ENCODE measurements at regions not wholly inside any gene's neighbourhood (a gene's known extent, or its start where the extent isn't known, plus 50 kb on each side); places are given as distances from the start of the nearest gene placed in this dataset.
"Not testable (repeated sequence)": the region's sequence is repeated elsewhere in the genome, so short reads cannot be mapped to it uniquely, and the experiment has no call there.

DNA sequence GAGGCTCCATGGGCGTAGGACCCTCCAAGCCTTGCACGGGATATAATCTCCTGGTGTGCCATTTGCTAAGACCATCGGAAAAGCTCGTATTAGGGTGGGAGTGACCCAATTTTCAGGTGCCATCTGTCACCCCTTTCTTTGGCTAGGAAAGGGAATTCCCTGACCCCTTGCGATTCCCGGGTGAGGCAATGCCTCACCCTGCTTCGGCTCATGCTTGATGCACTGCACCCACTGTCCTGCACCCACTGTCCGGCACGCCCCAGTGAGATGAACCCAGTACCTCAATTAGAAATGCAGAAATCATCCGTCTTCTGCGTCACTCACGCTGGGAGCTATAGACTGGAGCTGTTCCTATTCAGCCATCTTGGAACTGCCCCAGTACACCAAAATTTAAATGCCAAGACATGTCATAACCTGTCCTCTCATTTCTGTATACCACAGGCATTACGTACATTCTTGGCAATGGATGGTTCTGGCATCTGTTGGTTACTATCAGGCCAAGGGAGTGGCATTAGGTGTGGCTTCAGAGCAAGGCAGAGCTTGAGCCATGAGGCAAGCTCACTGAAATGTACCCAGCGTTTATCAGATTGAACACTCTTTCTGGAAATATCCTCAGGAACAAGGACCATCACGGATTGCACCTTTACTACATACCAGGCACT is 95.4 kb upstream of the GALNT18 start:
- no peak for DNase-seq (ENCODE audit: low read depth)

DNA sequence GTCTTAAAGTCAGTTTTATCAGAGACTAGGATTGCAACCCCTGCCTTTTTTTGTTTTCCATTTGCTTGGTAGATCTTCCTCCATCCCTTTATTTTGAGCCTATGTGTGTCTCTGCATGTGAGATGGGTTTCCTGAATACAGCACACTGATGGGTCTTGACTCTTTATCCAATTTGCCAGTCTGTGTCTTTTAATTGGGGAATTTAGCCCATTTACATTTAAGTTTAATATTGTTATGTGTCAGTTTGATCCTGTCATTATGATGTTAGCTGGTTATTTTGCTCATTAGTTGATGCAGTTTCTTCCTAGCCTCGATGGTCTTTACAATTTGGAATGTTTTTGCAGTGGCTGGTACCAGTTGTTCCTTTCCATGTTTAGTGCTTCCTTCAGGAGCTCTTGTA is 93.3 kb upstream of the GALNT18 start:
- DNase-seq (ENCODE audit: low read depth) = not testable (repeated sequence)

DNA sequence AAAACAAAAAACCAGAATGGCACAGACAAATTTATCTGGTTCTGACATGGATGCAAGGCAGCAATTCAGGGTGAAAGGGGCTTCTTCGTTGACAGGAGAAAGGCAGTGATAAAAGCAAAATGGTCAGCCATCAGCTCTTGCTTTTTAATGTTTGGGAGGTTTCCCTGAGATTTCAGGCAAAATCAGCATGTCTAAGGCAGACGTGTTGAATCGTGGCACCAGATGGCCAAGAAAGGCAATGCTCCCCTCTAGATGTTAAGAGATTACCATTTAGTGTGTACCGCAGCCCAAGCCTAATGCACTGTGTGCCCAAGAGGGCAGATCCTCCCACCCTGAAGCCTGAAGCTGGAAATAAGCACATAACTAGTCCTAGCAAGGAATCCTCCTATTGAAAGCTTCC is 88.8 kb upstream of the GALNT18 start:
- no peak for DNase-seq (ENCODE audit: low read depth)

DNA sequence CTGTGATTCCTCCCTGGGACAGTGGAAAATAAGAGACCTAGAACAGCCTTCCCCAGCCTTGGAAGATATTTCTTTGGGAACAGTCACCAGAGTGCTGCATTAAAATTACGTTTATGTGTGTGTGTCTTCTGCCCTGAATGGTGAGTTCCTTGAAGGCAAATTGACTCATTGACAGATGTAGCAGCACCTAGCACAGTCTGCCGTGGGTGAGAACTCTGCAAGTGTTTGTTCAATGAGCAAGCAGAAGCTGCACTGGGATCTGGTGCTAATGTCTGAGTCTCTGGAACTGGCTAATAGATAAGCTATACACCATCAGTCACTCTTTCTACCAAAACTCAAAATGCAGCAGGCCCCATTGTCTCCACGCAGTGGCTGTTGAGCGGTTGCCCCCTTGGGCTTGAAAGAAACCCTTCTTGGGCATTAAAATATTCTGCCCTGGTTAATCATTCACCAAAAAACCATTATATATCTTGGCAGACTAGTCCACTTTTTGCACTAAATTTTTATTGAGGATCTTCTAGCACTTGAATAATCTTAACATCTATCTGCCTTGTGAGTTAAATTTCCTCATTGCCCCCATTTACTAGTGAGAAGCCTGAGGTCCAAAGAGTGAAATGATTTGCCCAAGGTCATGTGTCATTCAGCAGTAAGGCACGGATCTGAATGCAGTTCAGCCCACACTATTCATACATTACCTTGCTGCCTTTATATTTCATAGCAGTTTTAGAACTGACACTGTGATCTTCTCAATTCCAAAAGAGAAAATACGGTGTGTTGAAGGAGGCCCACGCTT is 87.8 kb upstream of the GALNT18 start:
- DNase-seq (ENCODE audit: low read depth) = no peak

DNA sequence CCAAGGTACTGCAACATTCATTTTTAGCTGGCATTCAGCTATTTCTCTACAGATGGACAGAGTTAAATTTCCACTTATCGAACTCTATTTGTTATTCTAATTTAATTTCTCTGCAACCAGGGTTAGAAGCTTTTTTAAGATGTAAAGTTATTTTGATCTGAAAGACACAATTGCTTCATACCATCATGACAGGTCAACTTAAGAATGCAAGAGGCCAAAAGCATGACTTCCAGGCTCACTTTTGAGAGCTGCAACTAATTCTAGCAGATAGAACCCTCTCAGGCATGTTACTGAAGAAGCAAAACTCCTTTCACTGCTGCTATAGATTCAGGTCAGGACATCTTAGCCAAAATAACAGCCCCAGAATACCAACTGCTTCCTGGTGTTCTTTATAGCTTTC is 86.5 kb upstream of the GALNT18 start:
- no peak for DNase-seq (ENCODE audit: low read depth)

DNA sequence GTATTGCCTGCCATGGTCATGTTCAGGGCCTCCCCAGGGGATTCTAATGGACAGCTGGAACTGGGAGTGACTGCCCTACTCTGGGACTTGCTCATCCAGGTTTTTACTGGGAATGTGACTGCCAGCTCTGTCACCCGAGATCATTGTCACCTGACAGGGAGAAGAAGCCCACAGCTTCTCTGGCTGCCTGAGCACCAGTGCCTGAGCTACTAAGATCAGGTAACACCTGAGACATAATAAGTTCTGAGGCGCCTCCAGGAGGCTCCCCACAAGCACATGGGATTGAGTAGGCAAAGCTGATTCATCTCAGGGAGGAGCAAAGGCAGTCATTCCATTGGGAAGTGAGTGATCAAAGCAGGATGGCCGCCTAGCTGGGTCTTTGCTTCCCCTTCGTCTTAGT is 84.2 kb upstream of the GALNT18 start:
- peak; percentile 23 for DNase-seq (ENCODE audit: low read depth)

DNA sequence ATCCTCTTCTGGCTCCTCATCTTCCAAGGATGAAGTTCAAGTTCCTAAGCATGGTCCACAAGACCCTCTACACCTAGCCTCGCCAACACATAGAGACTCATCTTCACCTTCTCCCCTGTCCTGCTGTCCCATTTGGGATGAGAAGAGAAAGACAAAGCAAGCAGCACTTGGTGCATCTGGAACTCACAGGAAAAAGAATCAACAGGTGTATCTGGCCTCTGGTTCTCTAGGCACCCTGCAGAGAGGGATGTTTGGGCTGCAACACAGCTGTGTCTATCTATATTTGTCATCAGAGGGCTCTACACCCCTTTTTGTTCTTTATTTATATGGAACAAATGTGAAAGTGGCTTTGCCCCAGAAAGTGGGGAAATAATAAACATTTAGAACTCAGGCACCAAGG is 82.1 kb upstream of the GALNT18 start:
- no peak for DNase-seq (ENCODE audit: low read depth)

DNA sequence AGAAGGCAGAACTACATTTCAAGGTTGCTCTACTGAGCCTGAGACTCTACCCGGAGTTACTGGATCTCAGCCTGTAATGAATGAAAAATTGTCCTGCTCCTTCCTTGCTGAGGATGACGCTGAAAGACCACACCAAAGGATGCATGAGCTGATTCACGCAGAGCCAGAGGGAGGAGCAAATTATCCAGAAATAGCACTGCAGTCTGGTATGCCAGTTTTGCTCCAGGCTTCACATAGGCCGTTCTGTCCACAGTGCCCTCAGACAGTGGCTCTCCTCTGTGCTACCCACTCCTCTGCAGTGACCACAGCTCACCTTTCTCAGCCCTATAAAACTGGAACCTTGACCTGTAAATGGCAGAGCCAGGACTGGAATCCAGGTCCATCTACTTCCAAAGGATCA is 79.3 kb upstream of the GALNT18 start:
- DNase-seq (ENCODE audit: low read depth) = peak; percentile 83

DNA sequence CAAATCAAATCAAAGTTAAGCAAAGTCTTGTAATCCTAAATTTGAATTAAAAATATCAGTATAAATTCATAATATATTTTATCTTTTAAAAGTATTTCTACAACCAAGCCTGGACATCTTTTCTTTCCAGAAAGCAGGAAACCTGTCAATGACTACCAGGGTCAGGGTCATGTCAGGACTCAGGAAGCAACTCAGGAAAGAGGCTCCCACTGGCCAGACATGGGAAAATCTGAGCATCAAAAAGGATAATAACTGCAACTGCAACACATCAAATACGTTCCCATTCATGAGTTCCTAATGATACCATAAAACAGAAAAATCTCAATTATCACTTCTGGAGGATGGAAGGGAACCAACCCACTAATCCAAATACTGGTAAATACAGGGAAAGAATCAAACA is 76.0 kb upstream of the GALNT18 start:
- DNase-seq (ENCODE audit: low read depth) = no peak

DNA sequence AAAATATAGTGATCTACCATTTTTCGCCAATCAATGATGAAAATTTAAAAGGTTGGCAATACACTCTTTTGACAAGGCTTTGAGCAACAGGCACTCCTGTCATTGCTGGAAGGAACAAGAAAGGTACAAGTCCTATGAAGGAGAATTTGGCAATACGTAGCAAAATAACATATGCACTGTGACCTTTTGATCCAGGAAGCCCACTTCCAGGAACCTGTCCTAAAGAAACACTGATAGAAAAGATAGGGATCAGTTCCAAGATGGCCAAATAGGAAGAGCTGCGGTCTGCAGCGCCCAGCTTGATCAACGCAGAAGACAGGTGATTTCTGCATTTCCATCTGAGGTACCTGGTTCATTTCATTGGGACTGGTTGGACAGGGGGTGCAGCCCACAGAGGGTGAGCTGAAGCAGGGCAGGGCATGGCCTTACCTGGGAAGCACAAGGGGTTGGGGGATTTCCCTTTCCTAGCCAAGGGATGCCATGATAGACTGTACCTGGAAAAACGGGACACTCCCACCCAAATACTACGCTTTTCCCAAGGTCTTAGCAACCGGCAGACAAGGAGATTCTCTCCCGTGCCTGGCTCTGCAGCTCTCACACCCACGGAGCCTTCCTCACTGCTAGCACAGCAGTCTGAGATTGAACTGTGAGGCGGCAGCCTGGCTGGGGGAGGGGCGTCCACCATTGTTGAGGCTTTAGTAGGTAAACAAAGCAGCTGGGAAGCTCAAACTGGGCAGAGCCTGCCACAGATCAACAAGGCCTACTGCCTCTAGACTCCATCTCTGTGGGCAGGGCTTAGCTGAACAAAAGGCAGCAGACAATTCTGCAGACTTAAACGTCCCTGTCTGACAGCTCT is 69.7 kb upstream of the GALNT18 start:
- DNase-seq (ENCODE audit: low read depth) = no peak

DNA sequence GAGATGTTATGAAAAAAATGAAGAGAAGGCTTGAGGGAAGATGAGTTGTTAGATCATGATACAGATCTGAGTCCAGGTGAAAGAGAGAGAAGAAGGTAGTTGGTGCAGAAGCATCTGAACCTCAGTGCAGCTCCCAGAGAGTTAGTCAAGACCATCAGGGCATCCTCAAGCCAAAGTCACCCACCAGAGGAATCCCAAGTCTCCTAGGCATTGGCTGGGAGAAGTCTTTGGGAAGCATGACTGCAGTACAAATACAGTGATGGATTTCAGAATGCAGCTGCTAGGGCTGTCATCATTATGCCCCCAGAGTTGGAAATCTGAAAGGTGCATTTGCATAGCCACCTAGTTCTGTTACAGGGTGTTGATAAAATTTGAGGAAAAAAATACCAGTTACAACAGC is 59.7 kb upstream of the GALNT18 start:
- no peak for DNase-seq (ENCODE audit: low read depth)

DNA sequence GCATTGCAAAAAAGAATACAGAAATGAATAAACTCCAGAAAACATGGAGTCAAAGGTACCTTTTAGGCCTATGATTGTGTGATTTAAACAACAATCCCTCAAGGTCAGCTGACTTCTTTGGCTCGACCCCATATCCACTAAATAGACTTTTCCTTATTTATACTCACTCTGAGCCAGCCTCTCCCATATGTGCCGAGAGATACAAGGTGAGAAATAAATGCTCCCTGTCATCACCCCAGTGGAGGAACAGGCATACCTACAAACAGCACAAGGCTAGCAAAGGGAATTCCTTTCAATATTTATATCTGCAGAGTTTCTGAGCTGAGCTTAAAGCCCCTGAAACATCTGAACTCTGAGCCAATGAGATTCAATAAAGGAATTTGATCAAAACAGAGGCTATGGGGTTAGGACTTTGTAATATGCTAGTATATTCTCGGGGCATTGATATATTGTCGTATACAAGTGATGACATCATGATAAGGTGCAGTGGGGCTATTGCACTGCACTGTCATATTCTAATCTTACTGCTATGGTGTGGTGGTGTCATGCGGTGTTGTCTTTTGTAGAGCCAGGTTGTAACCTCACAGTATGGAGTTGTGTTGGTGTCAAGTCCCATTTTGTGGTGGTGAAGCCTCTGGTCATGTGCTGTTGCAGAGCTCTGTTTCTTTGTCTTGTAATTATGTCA is 56.0 kb upstream of the GALNT18 start:
- no peak for DNase-seq (ENCODE audit: low read depth)

DNA sequence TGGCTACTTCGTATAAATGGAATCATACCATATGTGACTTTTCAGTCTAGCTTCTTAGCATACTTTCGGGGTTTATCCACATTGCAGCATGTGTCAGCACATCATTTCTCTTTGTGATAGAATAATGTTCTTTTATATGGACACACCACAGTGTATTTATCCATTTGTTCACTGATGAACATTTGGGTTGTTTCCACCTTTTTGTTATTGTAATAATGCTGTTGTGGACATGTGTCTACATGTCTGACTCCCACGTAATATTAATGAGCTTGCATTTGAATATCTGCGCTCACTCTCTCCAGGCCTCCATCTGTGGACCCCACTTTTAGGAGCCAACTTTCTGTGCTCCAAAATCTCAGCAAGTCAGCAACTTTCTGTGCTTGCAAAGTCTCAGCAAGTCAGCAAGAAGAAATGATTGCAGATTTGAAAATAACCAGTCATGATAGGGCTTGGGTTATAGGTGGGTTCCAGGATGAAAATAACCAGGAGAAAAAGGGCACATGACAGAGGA is 53.9 kb upstream of the GALNT18 start:
- DNase-seq (ENCODE audit: low read depth) = no peak

DNA sequence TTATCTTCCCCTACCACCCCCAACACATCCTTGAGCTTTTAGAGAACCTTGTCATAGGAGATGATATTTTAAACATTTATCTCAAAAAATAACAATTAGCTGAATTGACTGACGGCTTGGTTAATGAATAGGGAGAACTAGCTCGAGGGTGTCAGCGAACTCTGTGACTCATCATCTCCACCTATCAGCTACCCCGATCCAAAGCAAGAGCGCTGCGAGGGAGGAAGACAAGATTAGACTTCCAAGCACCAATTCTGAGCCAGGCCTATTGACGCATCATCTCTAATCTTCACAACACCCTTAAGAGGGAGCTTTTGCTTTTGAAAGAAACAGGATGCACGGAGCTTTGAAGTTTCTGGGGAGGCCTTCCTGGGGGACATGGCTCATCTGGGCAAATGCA is 51.0 kb upstream of the GALNT18 start:
- DNase-seq (ENCODE audit: low read depth) = peak; percentile 51

DNA sequence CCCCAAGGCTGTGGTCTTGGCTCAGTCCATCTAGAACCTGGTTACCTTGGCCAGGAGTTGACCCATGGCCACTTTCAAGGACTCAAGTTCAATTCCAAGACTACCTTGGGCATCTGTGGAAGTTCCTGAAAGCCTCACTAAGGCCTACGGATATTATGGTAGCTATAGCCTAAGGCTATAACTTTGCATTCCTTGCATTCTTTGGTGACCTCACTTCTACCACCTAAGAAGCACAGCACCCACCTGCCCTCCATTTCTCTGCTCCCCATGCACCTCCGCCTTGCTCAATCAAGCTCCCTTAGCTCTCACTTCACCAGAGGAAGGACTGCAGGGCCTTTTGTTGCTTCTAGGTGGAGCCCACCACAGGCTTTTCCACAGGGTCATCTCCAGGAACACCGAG is 50.3 kb upstream of the GALNT18 start:
- no peak for DNase-seq (ENCODE audit: low read depth)

Data from RPMI7951 (cell line).